DND-41 (cell line): ENCODE measurements at regions not wholly inside any gene's neighbourhood (a gene's known extent, or its start where the extent isn't known, plus 50 kb on each side); places are given as distances from the start of the nearest gene placed in this dataset.

Experiments
- ATAC-seq: fragments of 200-7000 bp; cut with Tn5 transposase; 3 replicates; pipeline ENCODE4 v1.9.1; 2021; ENCODE audit warnings: low read depth; ENCODE audit not compliant: insufficient read depth
- DNase-seq: peaks from one replicate; pipeline ENCODE4 v3.0.0-alpha.2; 2020
- H2AFZ ChIP-seq: 2 replicates; pipeline ENCODE4 v1.6.0; 2012; ENCODE audit warnings: low read depth, low read length
- H3K27ac ChIP-seq: 2 replicates; pipeline ENCODE4 v1.5.1; 2012; ENCODE audit warnings: low read length, inconsistent platforms
- H3K27me3 ChIP-seq: fragments of 200-600 bp; sonication (generic); 2 replicates; pipeline ENCODE4 v1.6.0; 2012; ENCODE audit warnings: low read length, mild to moderate bottlenecking, inconsistent platforms; ENCODE audit not compliant: insufficient read depth, poor library complexity
- H3K36me3 ChIP-seq: 2 replicates; pipeline ENCODE4 v1.5.1; 2012; ENCODE audit warnings: low read length, inconsistent platforms; ENCODE audit not compliant: insufficient read depth
- H3K4me1 ChIP-seq: 2 replicates; pipeline ENCODE4 v1.5.1; 2012; ENCODE audit warnings: mild to moderate bottlenecking, low read length; ENCODE audit not compliant: insufficient read depth
- H3K4me2 ChIP-seq: 2 replicates; pipeline ENCODE4 v1.6.0; 2012; ENCODE audit warnings: mild to moderate bottlenecking, moderate library complexity, low read length, inconsistent platforms; ENCODE audit not compliant: insufficient read depth
- H3K4me3 ChIP-seq, 2 experiments: fragments of 200-600 bp in 1 of 2; shearing (Covaris generic) in 1 of 2; 2 replicates each; pipeline ENCODE4 v1.5.1; 2012 to 2016; ENCODE audit warnings: inconsistent platforms in 2 of 2, low read length in 2 of 2, mild to moderate bottlenecking in 2 of 2, low read depth in 1 of 2, moderate library complexity in 1 of 2
- H3K79me2 ChIP-seq: 2 replicates; pipeline ENCODE4 v1.6.0; 2012; ENCODE audit warnings: low read length, inconsistent platforms; ENCODE audit not compliant: insufficient read depth
- H3K9ac ChIP-seq: 2 replicates; pipeline ENCODE4 v1.6.0; 2012; ENCODE audit warnings: low read depth, mild to moderate bottlenecking, inconsistent platforms, low read length, moderate library complexity
- H3K9me3 ChIP-seq: 2 replicates; pipeline ENCODE4 v1.5.1; 2012; ENCODE audit warnings: low read length, moderate library complexity, mild to moderate bottlenecking, inconsistent platforms; ENCODE audit not compliant: insufficient read depth, severe bottlenecking
- H4K20me1 ChIP-seq: 2 replicates; pipeline ENCODE4 v1.6.0; 2012; ENCODE audit warnings: low read length; ENCODE audit not compliant: insufficient read depth
- CTCF ChIP-seq: IDR thresholded peaks from 2 replicates; pipeline ENCODE4 v1.5.1; 2012; ENCODE audit warnings: borderline replicate concordance, low read length, moderate library complexity, mild to moderate bottlenecking; ENCODE audit not compliant: poor library complexity, severe bottlenecking; ENCODE audit errors: extremely low read depth
- EZH2 ChIP-seq: IDR thresholded peaks from 3 replicates; pipeline ENCODE4 v1.6.1; 2012; ENCODE audit warnings: borderline replicate concordance, low read depth, mild to moderate bottlenecking, moderate library complexity, low read length, inconsistent platforms; ENCODE audit not compliant: severe bottlenecking

DNA sequence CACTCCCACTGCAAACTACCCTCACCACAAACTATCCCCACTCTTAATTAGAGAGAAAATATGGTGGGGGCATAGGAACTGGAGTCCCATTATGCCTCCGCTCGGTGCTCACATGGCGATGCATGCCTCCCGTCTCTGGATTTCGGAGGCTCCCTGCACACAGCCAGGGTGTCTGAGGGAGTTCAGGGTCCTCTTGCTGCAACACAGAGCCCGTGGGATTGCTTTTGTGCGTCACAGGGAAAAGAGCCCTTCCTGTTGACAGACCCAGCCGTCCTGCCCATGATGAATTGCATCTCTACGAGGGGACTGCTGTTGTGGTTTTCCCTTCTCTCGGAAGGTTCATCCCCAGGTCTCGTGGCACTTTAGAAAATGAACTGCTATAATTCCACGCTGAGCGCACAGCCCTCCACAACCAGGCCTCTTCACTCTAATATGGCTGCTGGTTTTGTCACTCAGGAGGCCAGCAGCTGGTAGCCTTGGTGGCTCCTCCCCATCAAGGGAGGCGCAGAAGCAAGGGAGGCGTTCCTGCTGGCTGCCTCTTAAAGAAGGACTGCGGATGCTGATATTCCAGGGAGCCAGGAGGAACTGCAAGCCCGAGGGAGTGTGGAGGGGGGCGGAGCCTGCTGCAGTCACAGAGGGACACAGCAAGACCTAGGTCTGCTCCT lies 158.0 kb downstream of the KCNA5 start:
- Histone ChIP-seq H3K4me3 (no peak overlapping the region), H3K79me2 (no peaks in the 10 kb centered on the region), H3K9me3 (no peaks in the 10 kb centered on the region), H3K9ac (no peak overlapping the region), H3K27me3 (peaks cover 11% of the 10 kb centered on the region), H3K27ac (no peak overlapping the region), H3K4me2 (no peak overlapping the region), H2AFZ (no peak overlapping the region), H3K4me1 (peaks cover 16% of the 10 kb centered on the region), H4K20me1 (0 out of 2 replicates have a peak, but pooled peaks cover 2% of the 10 kb centered on the region), H3K36me3 (no peaks in the 10 kb centered on the region)
- no peak for TF ChIP-seq EZH2
- no peak for TF ChIP-seq CTCF
- no peak for DNase-seq
- ATAC-seq: no peak

- Histone ChIP-seq H3K79me2 (no peaks in the 10 kb centered on the region), H3K9ac (no peak overlapping the region), H3K36me3 (no peaks in the 10 kb centered on the region), H3K4me1 (peaks cover 16% of the 10 kb centered on the region), H3K4me2 (no peak overlapping the region), H2AFZ (no peak overlapping the region), H3K27me3 (peaks cover 5% of the 10 kb centered on the region), H3K9me3 (no peaks in the 10 kb centered on the region), H4K20me1 (0 out of 2 replicates have a peak, but pooled peaks cover 2% of the 10 kb centered on the region), H3K27ac (no peak overlapping the region), H3K4me3 (no peak overlapping the region)
- DNase-seq: no peak
- TF ChIP-seq CTCF (no peak), EZH2 (no peak)
- ATAC-seq: no peak
Observed at GRCh38 chr12:5203274-5203673, 159.6 kb downstream of the KCNA5 start.

- DNase-seq: no peak
- Histone ChIP-seq H3K27ac (no peak overlapping the region; the same call in 1 of the 2 replicates), H3K79me2 (no peaks in the 10 kb centered on the region), H3K4me2 (no peak overlapping the region), H3K4me3 (no peak overlapping the region), H4K20me1 (0 out of 2 replicates have a peak, but pooled peaks cover 2% of the 10 kb centered on the region), H2AFZ (no peak overlapping the region), H3K9me3 (no peaks in the 10 kb centered on the region), H3K9ac (no peak overlapping the region), H3K4me1 (peaks cover 16% of the 10 kb centered on the region), H3K36me3 (no peaks in the 10 kb centered on the region), H3K27me3 (peaks cover 3% of the 10 kb centered on the region)
- no peak for ATAC-seq
- TF ChIP-seq EZH2 (no peak), CTCF (no peak)
Observed at GRCh38 chr12:5203720-5204119, 160.0 kb downstream of the KCNA5 start.
